Endothelial cell of umbilical vein (primary cell): ENCODE measurements at regions not wholly inside any gene's neighbourhood (a gene's known extent, or its start where the extent isn't known, plus 50 kb on each side); places are given as distances from the start of the nearest gene placed in this dataset.
"Not testable (repeated sequence)": the region's sequence is repeated elsewhere in the genome, so short reads cannot be mapped to it uniquely, and the experiment has no call there.

Experiments used
- BruUV-seq: library from RNA; stranded (reverse); fragments of 400-500 nt; replicated peaks from 2 replicates; lab custom pipeline; 2021; lab: Mats Ljungman, UMichigan
- CTCF ChIA-PET: fragments of 300-600, 350-600 bp; sonication (Branson Sonifier 250); formaldehyde crosslinking; loops from one replicate; lab custom pipeline; 2021; ENCODE audit warnings: antibody characterized with exemption, inconsistent platforms; lab: Charles Lee
- POLR2A ChIA-PET: fragments of 300-600, 350-600 bp; sonication (Branson Sonifier 250); formaldehyde crosslinking; loops from one replicate; lab custom pipeline; 2021; ENCODE audit warnings: antibody characterized with exemption, inconsistent platforms; lab: Charles Lee
- DNase-seq: peaks from one replicate; pipeline ENCODE4 v3.0.0-alpha.2; 2011; ENCODE audit warnings: low read depth, low spot score
- FAIRE-seq: peaks from 2 replicates; lab custom pipeline; 2011; peaks lifted over from hg19 to GRCh38; lab: Jason Lieb, UNC
- H2AFZ ChIP-seq: 2 replicates; pipeline ENCODE4 v1.6.0; 2012; ENCODE audit warnings: low read depth, low read length, control low read depth, inconsistent platforms
- H3K27ac ChIP-seq: 2 replicates; pipeline ENCODE4 v1.5.1; 2011; ENCODE audit warnings: low read depth, mild to moderate bottlenecking, control low read depth, low read length, moderate library complexity; ENCODE audit not compliant: insufficient read depth
- H3K27me3 ChIP-seq, 2 experiments: 2 replicates each; pipeline versions ENCODE4 v1.6.0 to v1.6.1; 2011; ENCODE audit warnings: low read length in 2 of 2, mixed read lengths in 1 of 2; ENCODE audit not compliant: control insufficient read depth in 2 of 2, insufficient read depth in 2 of 2
- H3K36me3 ChIP-seq, 2 experiments: 2 replicates in 1 of 2; 3 replicates in 1 of 2; pipeline ENCODE4 v1.5.1; 2011; ENCODE audit warnings: low read length in 2 of 2, mild to moderate bottlenecking in 1 of 2, moderate library complexity in 1 of 2; ENCODE audit not compliant: control insufficient read depth in 2 of 2, insufficient read depth in 2 of 2; ENCODE audit errors: extremely low read depth in 1 of 2
- H3K4me1 ChIP-seq: 3 replicates; pipeline ENCODE4 v1.5.1; 2011; ENCODE audit warnings: mild to moderate bottlenecking, low read length; ENCODE audit not compliant: control insufficient read depth, insufficient read depth; ENCODE audit errors: extremely low read depth
- H3K4me2 ChIP-seq: 2 replicates; pipeline ENCODE4 v1.6.1; 2011; ENCODE audit warnings: low read length, control low read depth, mixed read lengths; ENCODE audit not compliant: insufficient read depth
- H3K4me3 ChIP-seq, 3 experiments: fragments of 200-600 bp in 1 of 3; sonication (generic), shearing (Covaris generic) in 1 of 3; replicated peaks in 1 of 3; 2 replicates each; pipeline ENCODE4 v1.5.1; 2011 to 2016; ENCODE audit warnings: control low read depth in 3 of 3, low read length in 3 of 3, mild to moderate bottlenecking in 2 of 3, inconsistent platforms in 1 of 3, low read depth in 1 of 3, moderate library complexity in 1 of 3; ENCODE audit not compliant: insufficient read depth in 1 of 3
- H3K79me2 ChIP-seq: 2 replicates; pipeline ENCODE4 v1.6.0; 2012; ENCODE audit warnings: low read length, inconsistent platforms; ENCODE audit not compliant: control insufficient read depth, insufficient read depth
- H3K9ac ChIP-seq: replicated peaks from 2 replicates; pipeline ENCODE3; 2011; ENCODE audit warnings: low read length, control low read depth; ENCODE audit not compliant: insufficient read depth; ENCODE audit errors: extremely low read depth
- H3K9me1 ChIP-seq: replicated peaks from 3 replicates; pipeline ENCODE4 v1.6.0; 2011; ENCODE audit warnings: mild to moderate bottlenecking, low read length; ENCODE audit not compliant: control insufficient read depth, insufficient read depth; ENCODE audit errors: extremely low read depth
- H3K9me3 ChIP-seq: replicated peaks from 2 replicates; pipeline ENCODE4 v1.5.1; 2012; ENCODE audit warnings: low read length, inconsistent platforms; ENCODE audit not compliant: control insufficient read depth, insufficient read depth
- H4K20me1 ChIP-seq: replicated peaks from 2 replicates; pipeline ENCODE3; 2011; ENCODE audit warnings: mild to moderate bottlenecking, low read length; ENCODE audit not compliant: control insufficient read depth, insufficient read depth; ENCODE audit errors: extremely low read depth
- EZH2 ChIP-seq: IDR thresholded peaks from 2 replicates; pipeline ENCODE4 v1.6.1; 2012; ENCODE audit warnings: borderline replicate concordance, low read depth, mild to moderate bottlenecking, moderate library complexity, low read length, inconsistent platforms; ENCODE audit not compliant: severe bottlenecking
- FOS ChIP-seq: IDR thresholded peaks from 2 replicates; pipeline ENCODE4 v1.6.1; 2011; ENCODE audit warnings: mild to moderate bottlenecking, low read length, moderate library complexity, borderline replicate concordance; ENCODE audit not compliant: insufficient read depth
- GATA2 ChIP-seq: IDR thresholded peaks from 2 replicates; pipeline ENCODE4 v1.7.0; 2011; ENCODE audit warnings: low read depth, mild to moderate bottlenecking, moderate library complexity, mixed read lengths, low read length; ENCODE audit not compliant: insufficient read length, insufficient read depth
- JUN ChIP-seq: IDR thresholded peaks from 2 replicates; pipeline ENCODE4 v1.6.1; 2011; ENCODE audit warnings: borderline replicate concordance, low read depth; ENCODE audit not compliant: insufficient read length, insufficient read depth
- MYC ChIP-seq: IDR thresholded peaks from one replicate; pipeline ENCODE4 v1.6.1; 2011; ENCODE audit warnings: mild to moderate bottlenecking, low read depth, low read length
- POLR2A ChIP-seq: IDR thresholded peaks from 2 replicates; pipeline ENCODE4 v1.6.1; 2012; ENCODE audit warnings: low read depth, mild to moderate bottlenecking, control low read depth, low read length
- POLR2AphosphoS5 ChIP-seq: IDR thresholded peaks from 2 replicates; pipeline ENCODE4 v1.6.1; 2012; ENCODE audit warnings: low read depth, mild to moderate bottlenecking, control low read depth, low read length, moderate library complexity; ENCODE audit not compliant: insufficient read depth
- dilution Hi-C: fragments of 300-500 bp; cut with MboI; formaldehyde crosslinking; loops from one replicate; pipeline ENCODE4 v1.15.0; 2019; ENCODE audit warnings: low sequenced_read_pairs; ENCODE audit not compliant: extremely low pct_ligation_motif_present
- intact Hi-C: fragments of 100-400 bp; cut with micrococcal nuclease; formaldehyde crosslinking; loops from one replicate; pipeline ENCODE4 v1.10.0; 2022
- TF ChIP-seq, protein P1 (sequence below): IDR thresholded peaks from 2 replicates; pipeline ENCODE4 v1.6.1; 2011; ENCODE audit not compliant: insufficient read depth, insufficient read length
- TF ChIP-seq, protein P2 (sequence below), 2 donors: IDR thresholded peaks; 1 replicate in 1 of 2; 2 replicates in 1 of 2; pipeline ENCODE4 v1.5.1; 2011; ENCODE audit warnings: low read length in 2 of 2, mild to moderate bottlenecking in 2 of 2, moderate library complexity in 2 of 2, control low read depth in 1 of 2, inconsistent platforms in 1 of 2, low read depth in 1 of 2; ENCODE audit not compliant: insufficient read depth in 1 of 2; ENCODE audit errors: extremely low read depth in 1 of 2

DNA sequence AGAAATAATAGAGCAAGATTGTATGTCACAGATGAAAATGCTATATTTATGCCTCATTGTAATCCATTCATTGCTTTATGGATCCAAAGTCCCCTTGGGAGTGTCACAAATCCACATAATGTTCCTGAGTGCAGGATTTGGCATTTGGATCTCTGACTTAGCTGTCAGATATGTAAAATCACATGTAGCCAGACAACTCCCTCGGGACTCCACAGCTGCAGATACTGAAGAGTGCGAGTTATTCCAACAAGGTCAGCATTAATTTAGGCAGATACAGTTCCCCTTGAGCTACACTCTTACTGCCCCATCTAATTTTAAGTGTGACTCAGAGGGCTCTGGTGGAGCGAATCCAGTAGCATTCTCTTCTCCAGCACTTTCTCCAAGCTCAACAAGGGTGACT lies 433.2 kb downstream of the CD83 start:
- H3K9ac ChIP-seq, result no peak overlapping the region
- CTCF ChIA-PET, result no interaction called here
- intact Hi-C loops, result no loop called here
- BruUV-seq, result no TSS peak
- H3K9me3 ChIP-seq, result peaks cover 2% of the 10 kb centered on the region
- H3K27ac ChIP-seq, result no peak overlapping the region
- H3K4me1 ChIP-seq, result no peaks in the 10 kb centered on the region
- H3K9me1 ChIP-seq, result no peaks in the 10 kb centered on the region
- H3K27me3 ChIP-seq, result no peaks in the 10 kb centered on the region
- H3K36me3 ChIP-seq, result no peaks in the 10 kb centered on the region
- no peak for DNase-seq
- no peak overlapping the region for H3K4me3 ChIP-seq
- dilution Hi-C loops, result no loop called here
- no peak for FAIRE-seq
- TF ChIP-seq POLR2A, result no peak
- TF ChIP-seq FOS, result no peak
- TF ChIP-seq EZH2, result no peak
- TF ChIP-seq, protein P1, sequence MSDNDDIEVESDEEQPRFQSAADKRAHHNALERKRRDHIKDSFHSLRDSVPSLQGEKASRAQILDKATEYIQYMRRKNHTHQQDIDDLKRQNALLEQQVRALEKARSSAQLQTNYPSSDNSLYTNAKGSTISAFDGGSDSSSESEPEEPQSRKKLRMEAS, result no peak
- TF ChIP-seq, protein P2, sequence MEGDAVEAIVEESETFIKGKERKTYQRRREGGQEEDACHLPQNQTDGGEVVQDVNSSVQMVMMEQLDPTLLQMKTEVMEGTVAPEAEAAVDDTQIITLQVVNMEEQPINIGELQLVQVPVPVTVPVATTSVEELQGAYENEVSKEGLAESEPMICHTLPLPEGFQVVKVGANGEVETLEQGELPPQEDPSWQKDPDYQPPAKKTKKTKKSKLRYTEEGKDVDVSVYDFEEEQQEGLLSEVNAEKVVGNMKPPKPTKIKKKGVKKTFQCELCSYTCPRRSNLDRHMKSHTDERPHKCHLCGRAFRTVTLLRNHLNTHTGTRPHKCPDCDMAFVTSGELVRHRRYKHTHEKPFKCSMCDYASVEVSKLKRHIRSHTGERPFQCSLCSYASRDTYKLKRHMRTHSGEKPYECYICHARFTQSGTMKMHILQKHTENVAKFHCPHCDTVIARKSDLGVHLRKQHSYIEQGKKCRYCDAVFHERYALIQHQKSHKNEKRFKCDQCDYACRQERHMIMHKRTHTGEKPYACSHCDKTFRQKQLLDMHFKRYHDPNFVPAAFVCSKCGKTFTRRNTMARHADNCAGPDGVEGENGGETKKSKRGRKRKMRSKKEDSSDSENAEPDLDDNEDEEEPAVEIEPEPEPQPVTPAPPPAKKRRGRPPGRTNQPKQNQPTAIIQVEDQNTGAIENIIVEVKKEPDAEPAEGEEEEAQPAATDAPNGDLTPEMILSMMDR (IDR thresholded peaks at IDR 0.05; ENCODE audit: extremely low read depth in 1 of 2, insufficient read depth in 1 of 2, low read depth in 1 of 2, low read length in 2 of 2), result no peak
- TF ChIP-seq POLR2AphosphoS5, result no peak
- TF ChIP-seq JUN, result no peak
- TF ChIP-seq GATA2, result no peak
- no peak for TF ChIP-seq MYC
- no peaks in the 10 kb centered on the region for H4K20me1 ChIP-seq
- H2AFZ ChIP-seq, result no peak overlapping the region
- POLR2A ChIA-PET, result no interaction called here
- H3K4me2 ChIP-seq, result no peak overlapping the region
- H3K79me2 ChIP-seq, result no peaks in the 10 kb centered on the region

DNA sequence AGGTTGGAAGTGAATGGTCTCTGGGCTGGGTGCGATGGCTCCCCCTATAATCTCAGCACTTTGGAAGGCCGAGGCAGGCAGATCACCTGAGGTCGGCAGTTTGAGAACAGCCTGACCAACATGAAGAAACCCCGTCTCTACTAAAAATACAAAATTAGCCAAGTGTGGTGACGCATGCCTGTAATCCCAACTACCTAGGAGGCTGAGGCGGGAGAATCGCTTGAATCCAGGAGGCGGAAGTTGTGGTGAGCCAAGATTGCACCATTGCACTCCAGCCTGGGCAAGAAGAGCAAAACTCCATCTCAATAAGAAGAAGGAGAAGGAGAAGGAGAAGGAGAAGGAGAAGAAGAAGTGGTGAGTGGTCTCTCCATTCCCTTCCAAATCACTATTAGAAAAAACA lies 434.0 kb downstream of the CD83 start:
- H4K20me1 ChIP-seq, H3K9me1 ChIP-seq, H3K4me1 ChIP-seq, DNase-seq, dilution Hi-C loops, FAIRE-seq, H3K27me3 ChIP-seq, H3K9ac ChIP-seq, CTCF ChIA-PET, H3K79me2 ChIP-seq, POLR2A ChIA-PET, H3K4me3 ChIP-seq, H3K9me3 ChIP-seq, H3K27ac ChIP-seq, H3K36me3 ChIP-seq, H2AFZ ChIP-seq, H3K4me2 ChIP-seq, BruUV-seq, intact Hi-C loops: not testable (repeated sequence)
